Activated T-cell treated with anti-CD3 and anti-CD28 coated beads for 24 hours (primary cell): ENCODE measurements at regions not wholly inside any gene's neighbourhood (a gene's known extent, or its start where the extent isn't known, plus 50 kb on each side); places are given as distances from the start of the nearest gene placed in this dataset.
"Not testable (repeated sequence)": the region's sequence is repeated elsewhere in the genome, so short reads cannot be mapped to it uniquely, and the experiment has no call there.

Source experiments
- DNase-seq: peaks from one replicate; pipeline ENCODE4 v3.0.0-alpha.2; 2020; ENCODE audit warnings: low read depth

DNA sequence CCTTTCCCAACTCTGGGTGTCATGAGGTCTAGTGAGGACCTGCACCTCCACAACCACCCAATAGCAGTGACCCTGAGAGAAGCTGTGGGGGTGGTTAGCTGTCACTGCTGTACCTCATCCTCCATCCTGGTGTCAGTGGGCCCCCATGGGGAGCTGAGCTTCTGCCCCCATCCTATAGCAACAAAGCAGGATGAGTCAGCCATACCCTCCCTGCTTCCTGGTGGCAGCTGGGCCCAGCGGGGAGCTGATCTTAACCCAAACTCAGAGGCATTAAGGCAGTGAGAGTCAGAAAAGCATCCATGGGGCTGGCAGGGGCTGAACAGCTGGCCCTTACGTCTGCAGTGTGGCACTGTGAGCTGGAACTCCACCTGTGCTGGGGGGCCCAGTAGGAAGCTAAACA is 247.8 kb upstream of the HDAC4 start:
- DNase-seq: no peak

DNA sequence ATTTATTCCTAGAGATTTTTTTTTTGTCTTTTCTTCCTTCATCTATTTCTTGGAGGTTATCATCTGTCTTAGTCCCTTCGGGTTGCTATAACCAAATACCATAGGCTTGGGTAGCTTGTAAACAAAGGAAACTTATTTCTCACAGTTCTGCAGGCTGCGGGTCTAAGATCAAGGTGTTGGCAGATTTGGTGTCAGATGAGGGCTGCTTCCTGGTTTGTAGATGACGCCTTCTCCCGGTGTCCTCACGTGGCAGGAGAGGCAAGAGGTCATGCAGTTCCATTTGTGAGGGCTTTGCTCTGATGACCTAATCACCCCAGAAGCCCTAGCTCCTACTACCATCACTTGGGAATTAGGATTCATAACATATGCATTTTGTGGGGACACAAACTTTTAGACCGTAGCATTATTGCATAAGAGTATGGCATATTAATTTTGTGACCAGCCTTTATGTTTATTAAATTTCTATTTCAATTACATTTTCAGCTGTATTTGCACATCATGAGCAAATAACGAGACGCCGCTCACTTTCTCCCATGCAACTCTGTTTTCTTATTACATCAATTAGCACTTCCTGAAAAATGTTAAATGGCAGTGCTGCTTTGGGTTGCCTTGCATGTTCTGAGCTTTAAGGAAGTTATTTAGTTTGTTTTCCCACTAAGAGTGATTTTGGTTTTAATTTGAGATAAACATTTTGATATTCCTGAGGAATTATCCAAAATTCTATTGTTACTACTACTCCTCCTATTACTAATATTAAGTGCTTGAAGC is 246.4 kb upstream of the HDAC4 start:
- no peak for DNase-seq

DNA sequence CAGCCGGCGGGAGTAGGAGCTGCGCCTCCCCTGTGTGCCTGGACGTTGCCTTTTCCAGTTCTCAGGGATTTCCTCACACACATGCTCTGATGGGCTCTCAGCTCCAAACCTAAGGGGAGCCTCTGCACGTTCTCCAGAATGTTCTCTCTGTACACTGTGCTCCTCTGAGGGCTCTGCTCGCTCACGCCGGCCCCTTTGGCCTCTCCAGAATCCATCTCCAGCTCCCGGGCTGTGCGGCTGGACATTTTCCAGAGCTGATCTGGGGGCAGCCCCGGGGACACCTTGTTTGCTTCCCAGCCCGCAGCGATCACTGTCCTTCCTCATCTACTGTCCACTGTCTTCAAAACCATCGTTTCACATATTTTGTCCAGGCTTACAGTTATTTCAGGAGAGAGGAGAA is 245.4 kb upstream of the HDAC4 start:
- DNase-seq: no peak

DNA sequence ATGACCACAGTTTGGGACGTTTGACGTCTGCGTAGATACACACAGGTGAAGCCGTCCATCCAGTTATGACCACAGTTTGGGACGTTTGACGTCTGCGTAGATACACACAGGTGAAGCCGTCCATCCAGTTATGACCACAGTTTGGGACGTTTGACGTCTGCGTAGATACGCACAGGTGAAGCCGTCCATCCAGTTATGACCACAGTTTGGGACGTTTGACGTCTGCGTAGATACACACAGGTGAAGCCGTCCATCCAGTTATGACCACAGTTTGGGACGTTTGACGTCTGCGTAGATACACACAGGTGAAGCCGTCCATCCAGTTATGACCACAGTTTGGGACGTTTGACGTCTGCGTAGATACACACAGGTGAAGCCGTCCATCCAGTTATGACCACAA is 243.8 kb upstream of the HDAC4 start:
- not testable (repeated sequence) for DNase-seq

DNA sequence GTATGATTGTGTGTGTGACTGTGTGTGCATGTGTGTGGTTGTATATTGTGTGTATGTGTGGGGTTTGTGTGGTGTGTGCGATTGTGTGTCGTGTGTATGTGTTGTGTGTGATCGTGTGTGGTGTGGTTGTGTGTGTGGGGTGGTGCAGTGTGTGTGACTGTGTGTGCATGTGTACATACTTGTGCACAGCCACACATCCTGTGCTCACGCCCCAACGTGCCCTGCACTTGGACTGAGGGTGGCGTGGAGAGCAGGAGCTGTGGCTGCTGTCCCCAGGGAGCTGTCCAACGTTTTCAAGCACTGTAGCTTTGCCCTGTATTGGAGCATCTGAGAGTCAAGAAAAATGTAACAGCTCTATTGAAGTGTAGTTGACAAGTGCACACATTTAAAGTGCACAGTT is 243.2 kb upstream of the HDAC4 start:
- no peak for DNase-seq

DNA sequence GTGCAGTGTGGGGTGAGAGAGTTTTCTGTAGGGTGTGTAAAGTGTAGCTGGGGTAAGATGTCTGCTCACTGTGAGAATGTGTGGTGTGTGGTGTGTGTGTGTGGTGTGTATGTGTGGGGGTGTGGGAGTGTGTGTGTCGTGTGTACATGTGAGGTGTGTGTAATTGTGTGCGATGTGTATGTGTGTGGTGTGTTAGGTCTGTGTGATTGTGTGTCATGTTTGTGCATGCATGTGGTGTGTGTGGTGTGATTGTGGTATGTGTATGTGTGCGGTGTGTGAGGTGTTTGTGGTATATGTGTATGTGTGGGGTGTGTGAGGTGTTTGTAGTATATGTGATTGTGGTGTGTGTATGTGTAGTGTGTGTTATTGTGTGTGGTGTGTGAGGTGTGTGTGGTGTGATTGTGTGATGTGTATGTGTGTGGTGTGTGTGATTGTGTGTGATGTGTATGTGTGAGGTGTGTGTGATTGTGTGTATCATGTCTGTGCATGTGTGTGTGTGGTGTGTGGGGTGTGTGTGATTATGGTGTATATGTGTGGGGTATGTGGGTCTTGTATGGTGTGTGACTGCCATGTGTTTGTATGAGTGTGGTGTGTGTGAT is 241.7 kb upstream of the HDAC4 start:
- no peak for DNase-seq

DNA sequence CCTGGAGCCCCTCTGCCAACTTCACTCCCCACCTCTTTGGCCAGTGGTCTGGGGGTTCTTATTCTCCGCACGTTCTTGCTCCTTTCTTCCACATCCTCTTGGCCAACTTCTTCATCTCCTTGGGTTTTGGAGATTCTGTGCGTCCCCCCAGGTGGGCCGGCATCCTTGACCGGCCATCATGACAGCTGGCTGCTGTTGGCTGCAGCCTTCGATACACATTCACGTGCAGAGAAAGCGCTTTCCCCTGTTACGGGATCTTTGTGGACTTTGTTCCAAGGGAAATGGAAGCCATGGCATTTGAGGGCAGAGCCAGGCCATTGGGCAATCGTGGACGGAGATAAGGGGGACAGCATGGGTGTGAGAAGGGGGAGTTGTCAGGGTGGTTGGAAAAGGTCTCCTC is 241.1 kb upstream of the HDAC4 start:
- not testable (repeated sequence) for DNase-seq

DNA sequence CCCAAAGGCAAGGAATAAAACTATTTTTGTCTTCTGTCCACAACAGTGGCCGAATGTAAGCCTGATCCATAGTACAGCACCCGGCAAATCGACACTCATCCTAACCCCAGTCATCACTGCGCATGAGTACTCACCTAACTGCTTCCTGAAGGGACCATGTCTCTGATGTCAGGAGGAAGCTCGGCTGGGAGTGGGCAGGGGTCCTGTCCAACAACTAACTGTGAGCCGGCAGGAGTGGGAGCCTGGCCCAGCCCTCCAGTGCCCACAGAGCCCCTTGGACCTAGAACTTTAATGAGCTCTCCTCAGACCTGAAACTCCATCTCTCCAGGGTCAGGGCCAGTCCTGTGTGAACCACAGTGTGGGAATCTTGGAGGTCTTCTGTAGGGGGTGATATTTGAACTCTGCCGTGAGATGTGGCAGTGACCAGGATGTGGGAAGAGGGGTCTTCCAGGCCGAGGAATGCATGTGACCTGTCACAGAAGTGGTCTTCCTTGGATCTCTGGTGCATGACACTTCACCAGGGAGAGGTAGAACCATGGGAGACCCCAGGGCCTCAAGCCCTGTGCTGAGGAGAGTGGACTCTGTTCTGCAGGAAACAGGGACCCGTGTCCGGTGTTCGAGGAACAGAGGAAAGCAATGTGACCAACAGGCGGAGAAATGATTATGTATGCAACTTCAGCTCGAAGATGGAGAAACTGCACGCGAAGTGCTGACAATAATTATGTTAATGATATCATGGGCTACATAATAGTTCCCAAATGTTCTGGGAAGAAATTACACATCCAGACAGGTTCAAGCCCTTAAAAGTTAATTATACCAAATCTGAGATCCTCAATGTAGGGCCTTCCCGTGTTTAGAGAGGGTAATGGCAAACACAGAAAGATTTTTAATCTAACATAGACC is 240.1 kb upstream of the HDAC4 start:
- no peak for DNase-seq

DNA sequence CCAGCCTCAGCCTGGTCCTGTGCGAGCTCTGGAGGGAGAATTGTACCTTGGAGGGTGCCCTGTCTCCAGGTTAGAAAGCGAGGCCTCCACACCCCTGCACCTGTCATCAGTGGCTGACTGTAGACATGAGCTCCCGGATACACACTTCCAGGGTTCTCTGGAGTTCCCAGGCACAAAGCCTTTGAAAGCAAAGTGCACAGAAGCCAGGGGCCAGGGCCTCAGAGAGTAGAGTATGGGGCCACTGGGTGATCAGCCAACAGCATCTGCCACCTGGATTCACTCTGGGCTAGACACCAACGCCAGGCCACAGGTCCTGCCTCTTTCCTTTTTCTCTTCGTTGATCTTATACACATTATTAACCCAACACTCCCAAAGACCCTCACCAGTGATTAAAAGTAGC is 239.4 kb upstream of the HDAC4 start:
- no peak for DNase-seq

DNA sequence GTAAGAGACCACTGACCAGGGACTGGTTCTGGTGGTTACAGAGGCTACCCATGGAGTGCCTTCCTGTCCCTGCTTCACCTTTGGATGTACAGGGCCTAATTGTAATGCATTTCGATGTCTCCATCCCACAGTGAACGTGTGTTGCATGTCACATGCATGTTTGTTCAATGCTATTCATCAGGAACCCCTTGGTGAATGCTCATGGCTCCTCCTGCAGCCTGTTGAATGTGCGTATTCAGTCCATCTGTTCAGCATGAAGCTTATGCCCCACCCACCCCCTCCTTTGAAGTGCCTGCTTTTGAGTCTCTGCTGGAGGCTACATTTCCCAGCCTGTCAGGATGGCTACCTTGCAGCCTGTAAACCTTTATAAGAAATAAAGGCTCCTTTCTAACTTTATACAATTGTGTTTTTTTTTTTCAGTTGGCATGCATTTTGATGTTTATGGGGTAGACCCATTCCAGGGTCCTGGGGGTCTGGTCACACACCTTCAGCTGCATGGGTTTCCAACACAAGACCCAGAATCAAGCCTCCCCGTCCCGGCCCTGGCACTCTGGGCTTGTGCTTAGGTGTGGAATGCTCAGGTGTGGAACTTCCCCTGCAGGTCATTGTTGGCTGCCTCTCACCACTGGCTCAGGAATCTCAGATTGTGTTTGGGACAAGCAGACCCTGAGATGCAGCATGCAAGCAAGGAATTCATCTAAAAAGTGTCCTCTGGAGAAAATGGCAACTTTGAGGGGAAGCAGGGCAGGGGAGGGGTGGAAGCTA is 238.8 kb upstream of the HDAC4 start:
- DNase-seq: no peak

DNA sequence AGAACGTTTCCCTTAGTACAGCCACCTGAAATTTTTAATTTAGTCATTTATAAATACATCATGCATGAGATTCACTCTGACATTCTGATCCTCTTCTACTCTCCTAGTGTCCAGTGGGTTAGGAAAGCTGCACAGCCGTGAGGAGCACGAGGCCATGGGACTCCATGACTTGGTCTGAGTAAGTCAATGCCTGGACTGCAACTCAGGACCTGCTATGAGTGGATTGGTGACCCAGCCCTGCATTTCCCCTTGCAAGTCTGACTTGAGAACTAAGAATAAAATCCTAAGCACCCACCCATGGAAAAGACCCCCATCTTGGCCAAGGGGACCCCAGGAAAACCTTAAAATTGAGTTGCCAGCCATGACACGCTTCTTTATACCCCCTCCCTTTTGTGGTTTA is 237.6 kb upstream of the HDAC4 start:
- DNase-seq: no peak

DNA sequence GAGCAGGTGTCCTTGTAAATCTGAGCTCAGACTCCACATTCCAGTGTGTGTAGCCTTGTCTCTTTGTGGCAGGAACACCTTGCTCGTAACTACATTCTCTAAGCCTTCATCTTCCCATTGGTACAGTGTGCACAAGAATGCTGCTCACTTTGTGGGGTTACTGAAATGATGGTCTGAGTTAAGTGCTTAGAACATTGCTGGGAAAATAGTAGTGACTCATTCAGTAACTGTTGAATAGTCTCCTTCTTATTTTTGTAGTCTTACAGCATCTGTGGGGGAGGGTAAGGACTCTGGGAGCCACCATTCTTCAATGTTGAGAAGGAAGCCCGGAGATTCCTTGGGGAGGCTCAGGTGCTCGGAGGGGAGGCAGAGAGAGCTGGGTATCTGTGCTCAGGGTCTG is 236.0 kb upstream of the HDAC4 start:
- DNase-seq: no peak

DNA sequence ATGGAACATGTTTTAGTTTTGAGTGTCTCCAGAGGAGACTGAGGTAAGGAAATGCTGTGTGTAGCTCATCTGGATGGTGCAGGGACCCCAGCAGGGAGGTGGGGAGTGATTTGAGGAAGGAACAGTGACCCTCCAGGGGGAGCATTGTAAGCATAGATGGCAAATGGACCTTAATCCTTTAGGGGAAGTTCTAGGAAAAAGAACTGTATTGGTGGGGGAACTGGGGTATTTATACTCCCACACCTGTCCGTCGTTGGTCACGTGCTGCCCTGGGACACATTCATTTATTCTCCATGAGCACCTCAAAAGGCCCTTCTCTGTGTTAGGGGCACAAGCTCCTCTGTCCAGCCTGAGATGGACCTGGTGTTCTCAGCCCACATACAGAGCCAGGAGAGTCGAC is 233.9 kb upstream of the HDAC4 start:
- no peak for DNase-seq

DNA sequence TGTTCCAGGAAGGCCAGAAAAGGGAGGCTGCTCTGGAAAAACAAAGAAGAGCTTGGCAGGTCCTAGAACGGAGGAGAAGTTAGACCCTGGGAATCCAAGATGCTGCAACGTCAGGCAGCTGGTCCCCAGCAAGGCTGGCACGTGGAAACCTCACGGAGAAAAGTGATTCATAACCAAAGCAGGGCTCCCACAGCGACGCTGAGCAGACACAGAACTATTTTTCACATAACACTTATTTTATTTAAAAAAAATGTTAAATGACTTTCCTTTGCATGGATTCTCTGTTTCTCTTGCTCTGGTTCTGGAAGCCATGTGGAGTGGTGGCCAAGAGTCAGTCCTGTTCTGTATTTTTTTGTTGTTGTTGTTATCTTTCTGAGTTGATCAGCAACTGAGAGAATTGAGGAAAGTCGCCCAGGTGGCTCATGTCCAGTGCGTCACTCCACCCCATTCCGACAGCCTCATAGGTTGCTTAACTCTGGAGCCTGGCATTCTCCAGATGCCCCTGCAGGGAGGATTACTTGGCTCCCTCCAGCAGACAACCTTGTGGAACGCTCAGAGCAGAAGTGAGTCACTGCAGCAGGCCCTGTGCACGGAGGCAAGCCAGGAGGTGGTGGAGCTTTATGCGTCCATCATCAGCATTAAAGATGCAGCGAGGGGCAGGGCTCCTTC is 229.9 kb upstream of the HDAC4 start:
- DNase-seq: no peak

DNA sequence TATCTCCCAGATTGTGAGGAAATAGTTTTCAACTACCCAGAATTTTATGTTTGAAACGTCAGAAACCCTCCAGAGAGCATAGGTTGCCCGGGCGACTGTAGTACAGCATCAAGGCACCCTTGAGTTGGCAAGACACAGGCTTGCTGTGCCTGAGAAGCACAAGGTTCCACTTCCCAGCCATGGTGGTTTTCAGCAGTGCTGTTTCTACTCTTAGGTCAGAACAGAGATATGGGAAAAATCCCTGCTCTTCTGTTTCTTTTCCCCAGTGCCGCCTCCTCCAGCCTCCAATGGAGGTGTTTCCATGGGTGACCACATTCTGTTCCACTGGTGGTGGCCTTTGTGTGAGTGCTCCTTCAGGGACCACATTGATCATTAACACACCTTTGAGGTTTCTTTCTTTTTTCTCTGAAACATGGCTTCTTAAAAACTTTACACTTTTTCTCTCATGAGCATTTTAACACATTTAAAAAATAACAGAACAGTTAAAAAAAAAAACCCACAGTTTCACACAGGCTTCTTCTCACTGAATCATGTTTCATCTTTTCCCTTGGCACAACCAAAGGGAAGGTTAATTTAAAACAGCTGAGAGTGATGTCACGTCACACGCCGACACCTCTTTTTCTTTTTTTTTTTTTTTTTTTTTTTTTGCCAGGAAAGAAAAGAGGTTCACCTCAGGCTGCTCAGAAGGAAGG is 229.3 kb upstream of the HDAC4 start:
- DNase-seq: no peak

DNA sequence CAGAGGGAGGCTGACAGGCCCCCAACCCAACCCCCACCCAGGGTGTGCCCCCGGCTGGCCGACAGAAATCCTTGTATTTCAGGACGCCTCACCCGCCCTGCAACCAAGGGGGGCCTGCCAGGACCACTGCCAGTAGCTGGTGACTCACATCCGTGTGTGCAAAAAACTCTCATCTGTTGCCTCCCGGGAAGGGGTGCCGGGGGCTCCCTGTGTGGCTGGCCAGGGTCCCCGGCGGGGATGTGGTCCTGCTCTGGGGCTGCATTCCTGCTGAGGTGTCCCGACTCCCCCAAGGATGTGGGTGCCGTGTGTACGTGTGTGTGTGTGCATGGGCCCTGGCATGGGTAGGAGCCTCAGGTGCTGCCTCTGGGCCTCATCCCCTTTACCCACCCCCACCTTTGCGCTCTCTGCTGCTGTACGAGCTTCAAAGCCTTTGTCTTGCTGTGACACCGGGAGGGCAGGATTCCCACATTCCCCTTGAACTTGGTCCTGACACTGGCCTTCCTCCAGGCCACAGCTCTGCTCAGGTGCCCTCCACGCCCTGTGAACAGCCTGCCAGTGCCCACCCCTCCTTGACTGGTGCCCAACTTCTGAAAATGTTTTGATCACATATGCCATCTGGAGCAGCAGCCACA is 226.3 kb upstream of the HDAC4 start:
- no peak for DNase-seq

DNA sequence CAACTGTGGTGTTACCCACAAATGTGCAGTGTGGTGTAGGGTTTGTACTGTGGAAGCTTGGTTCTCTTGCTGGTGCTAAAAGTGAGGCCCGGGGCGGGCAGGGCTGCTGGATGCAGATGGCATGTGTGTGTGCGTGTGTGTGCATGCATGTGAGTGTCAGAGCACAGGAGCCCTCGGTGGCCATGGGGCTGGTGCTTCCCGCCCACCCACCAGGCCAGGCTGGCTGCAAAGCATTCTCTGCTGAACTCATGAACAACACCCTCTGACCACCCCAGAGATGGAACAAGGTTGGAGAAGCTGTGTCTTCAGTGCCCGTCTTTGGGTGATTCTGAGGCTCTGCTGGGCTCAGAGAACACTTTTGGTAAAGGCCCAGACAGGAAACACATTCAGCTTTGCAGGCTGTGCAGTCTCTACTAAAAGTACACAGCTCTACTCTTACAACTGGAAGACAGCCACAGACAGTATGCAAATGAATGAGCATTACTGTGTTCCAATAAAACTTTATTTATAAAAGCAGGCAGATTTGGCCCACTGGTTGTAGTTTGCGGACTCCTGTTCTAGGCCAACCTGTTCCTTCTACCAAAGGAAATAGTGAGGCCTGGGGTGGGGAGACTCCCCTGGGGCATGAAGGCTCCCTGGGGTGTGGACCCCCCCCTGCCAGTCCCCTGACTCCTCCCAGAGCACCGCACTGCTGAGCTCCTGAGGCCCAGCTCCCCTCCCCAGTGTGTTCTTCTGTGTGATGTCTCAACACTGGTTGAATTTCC is 225.3 kb upstream of the HDAC4 start:
- no peak for DNase-seq

DNA sequence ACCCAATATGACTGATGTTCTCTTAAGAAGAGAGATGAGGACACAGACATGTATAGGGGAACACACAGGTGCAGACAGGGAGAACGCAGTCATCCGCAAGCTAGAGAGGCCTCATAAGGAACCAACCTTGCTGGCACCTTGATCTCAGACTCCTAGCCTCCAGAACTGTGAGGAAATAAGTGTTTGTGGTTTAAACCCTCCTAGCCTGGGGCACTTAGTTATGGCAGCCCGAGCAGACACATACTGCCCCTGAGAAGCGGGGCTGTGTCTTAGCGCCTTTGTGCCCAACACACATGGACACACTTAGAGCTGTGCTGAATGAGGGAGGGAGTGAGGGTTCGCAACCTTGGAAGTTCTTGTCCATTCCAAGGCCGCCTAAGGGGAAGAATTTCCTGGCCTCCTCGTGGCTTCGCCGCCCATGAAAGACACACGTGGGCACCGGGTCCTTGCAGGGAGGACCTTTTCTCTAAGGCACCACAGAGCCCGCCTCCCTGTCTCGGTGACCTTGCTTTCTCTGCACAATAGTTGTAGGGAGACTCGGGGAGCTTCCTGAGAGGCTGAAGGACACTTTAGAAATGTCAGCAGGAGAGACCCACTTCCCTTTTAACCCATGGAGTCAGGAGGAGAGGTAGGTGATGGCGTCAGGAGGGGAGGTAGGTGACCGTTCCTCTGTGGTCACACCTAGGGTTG is 224.5 kb upstream of the HDAC4 start:
- DNase-seq: no peak

DNA sequence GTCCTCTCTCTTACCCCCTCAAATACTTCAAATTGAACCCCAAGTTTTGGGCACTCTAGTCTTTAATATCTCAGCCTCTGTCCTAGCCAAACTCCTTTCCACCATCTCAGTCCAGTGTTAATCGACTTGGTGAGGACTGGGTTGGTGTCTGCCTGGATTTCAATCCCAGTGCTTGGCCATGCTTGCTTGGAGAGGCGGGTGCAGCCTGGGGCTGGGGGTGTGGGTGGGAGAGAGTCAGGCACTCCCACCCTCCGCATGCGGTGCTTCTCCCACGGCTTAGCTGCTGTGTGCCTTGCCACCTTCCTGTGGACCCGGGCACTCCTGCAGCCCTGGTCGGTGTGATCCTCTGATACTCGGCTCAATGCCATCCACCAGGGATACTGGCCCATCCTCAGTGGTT is 220.8 kb upstream of the HDAC4 start:
- no peak for DNase-seq
